GM12878 (cell line): ENCODE measurements at regions not wholly inside any gene's neighbourhood (a gene's known extent, or its start where the extent isn't known, plus 50 kb on each side); places are given as distances from the start of the nearest gene placed in this dataset.
A peak's percentile ranks its signal among the peaks of the same experiment; 100 is the strongest.

Experiments used
- ATAC-seq: fragments of 200-7000 bp; cut with Tn5 transposase; 3 replicates; pipeline ENCODE4 v1.9.1; 2020; ENCODE audit warnings: mild to moderate bottlenecking, moderate library complexity
- BruUV-seq: library from RNA; stranded (reverse); fragments of 400-500 nt; replicated peaks from 2 replicates; lab custom pipeline; 2021; lab: Mats Ljungman, UMichigan
- CTCF ChIA-PET: fragments of 300-600 bp; sonication (Branson Sonifier 250); formaldehyde crosslinking; extraction: SDS; loops from one replicate; lab custom pipeline; 2021; ENCODE audit warnings: inconsistent platforms; lab: Yijun Ruan, JAX
- POLR2A ChIA-PET: fragments of 350-600 bp; formaldehyde crosslinking; extraction: SDS; loops from one replicate; lab custom pipeline; 2021; ENCODE audit warnings: inconsistent platforms; lab: Charles Lee
- RAD21 ChIA-PET: fragments of 300-600 bp; sonication (Branson Sonifier 250); formaldehyde crosslinking; loops from one replicate; lab custom pipeline; 2023; ENCODE audit warnings: antibody characterized with exemption; ENCODE audit not compliant: unreplicated experiment; lab: Charles Lee
- SMC1A ChIA-PET: fragments of 300-600 bp; sonication (Branson Sonifier 250); formaldehyde crosslinking; loops from one replicate; lab custom pipeline; 2023; ENCODE audit not compliant: unreplicated experiment, uncharacterized antibody; lab: Charles Lee
- DNase-seq: peaks from one replicate; pipeline ENCODE4 v3.0.0-alpha.2; 2011; ENCODE audit warnings: low read depth, low spot score
- FAIRE-seq: peaks from 3 replicates; lab custom pipeline; 2011; peaks lifted over from hg19 to GRCh38; lab: Jason Lieb, UNC
- H2AFZ ChIP-seq: 2 replicates; pipeline ENCODE4 v1.6.0; 2011; ENCODE audit warnings: low read depth, low read length, control low read depth; ENCODE audit not compliant: control insufficient read depth
- H3K27ac ChIP-seq: 2 replicates; pipeline ENCODE4 v1.5.1; 2011; ENCODE audit warnings: control low read depth; ENCODE audit not compliant: control insufficient read depth, insufficient read depth
- H3K27me3 ChIP-seq, 2 experiments: replicated peaks in 1 of 2; 2 replicates each; pipeline versions ENCODE4 v1.6.0 to v1.6.1; 2011; ENCODE audit warnings: low read length in 1 of 2; ENCODE audit not compliant: control insufficient read depth in 2 of 2, insufficient read depth in 2 of 2
- H3K36me3 ChIP-seq, 2 experiments: 2 replicates each; pipeline ENCODE4 v1.5.1; 2011; ENCODE audit warnings: low read length in 1 of 2; ENCODE audit not compliant: control insufficient read depth in 2 of 2, insufficient read depth in 2 of 2
- H3K4me1 ChIP-seq: 2 replicates; pipeline ENCODE4 v1.6.1; 2011; ENCODE audit warnings: mild to moderate bottlenecking, low read length, moderate library complexity, mixed read lengths; ENCODE audit not compliant: control insufficient read depth, insufficient read depth
- H3K4me2 ChIP-seq: 2 replicates; pipeline ENCODE4 v1.6.0; 2011; ENCODE audit warnings: control low read depth; ENCODE audit not compliant: control insufficient read depth, insufficient read depth
- H3K4me3 ChIP-seq: fragments of 200-600 bp; sonication (generic); 2 replicates; pipeline ENCODE4 v1.5.1; 2016
- H3K79me2 ChIP-seq: 2 replicates; pipeline ENCODE4 v1.6.0; 2011; ENCODE audit warnings: low read length; ENCODE audit not compliant: control insufficient read depth, insufficient read depth
- H3K9ac ChIP-seq: 2 replicates; pipeline ENCODE4 v1.8.0; 2011; ENCODE audit warnings: low read length, control low read depth, mixed read lengths; ENCODE audit not compliant: control insufficient read depth, insufficient read depth
- H3K9me3 ChIP-seq: replicated peaks from 3 replicates; pipeline ENCODE4 v1.5.1; 2011; ENCODE audit warnings: mild to moderate bottlenecking, low read length; ENCODE audit not compliant: control insufficient read depth, insufficient read depth
- H4K20me1 ChIP-seq: 2 replicates; pipeline ENCODE4 v1.6.0; 2011; ENCODE audit not compliant: control insufficient read depth, insufficient read depth
- ATF2 ChIP-seq: IDR thresholded peaks from 2 replicates; pipeline ENCODE4 v1.6.1; 2012; ENCODE audit warnings: low read length, inconsistent platforms
- BCL11A ChIP-seq: IDR thresholded peaks from 2 replicates; pipeline ENCODE4 v1.6.1; 2011; ENCODE audit warnings: low read depth, low read length
- FOXM1 ChIP-seq: IDR thresholded peaks from 2 replicates; pipeline ENCODE4 v1.6.1; 2012; ENCODE audit warnings: low read depth, mild to moderate bottlenecking, inconsistent platforms, low read length, moderate library complexity
- NFIC ChIP-seq: IDR thresholded peaks from 2 replicates; pipeline ENCODE4 v1.6.1; 2012; ENCODE audit warnings: low read depth, mild to moderate bottlenecking, inconsistent platforms, low read length, moderate library complexity
- NR2C2 ChIP-seq: IDR thresholded peaks from 2 replicates; pipeline ENCODE4 v1.6.1; 2011; ENCODE audit warnings: borderline replicate concordance, low read depth; ENCODE audit not compliant: control insufficient read depth, insufficient read length
- PAX8 ChIP-seq: fragments of 450-650 bp; IDR thresholded peaks from 2 replicates; pipeline ENCODE4 v1.6.1; 2017; ENCODE audit warnings: mild to moderate bottlenecking, moderate library complexity
- POU2F2 ChIP-seq: IDR thresholded peaks from 3 replicates; pipeline ENCODE4 v1.6.1; 2011; ENCODE audit warnings: low read depth, mild to moderate bottlenecking, low read length, borderline replicate concordance
- RAD21 ChIP-seq: IDR thresholded peaks from 2 replicates; pipeline ENCODE4 v1.6.1; 2011; ENCODE audit warnings: mild to moderate bottlenecking, low read depth, low read length, moderate library complexity; ENCODE audit not compliant: insufficient read depth
- RB1 ChIP-seq: fragments of 450-650 bp; formaldehyde crosslinking; IDR thresholded peaks from 2 replicates; pipeline ENCODE4 v1.6.1; 2017; ENCODE audit warnings: mild to moderate bottlenecking, borderline replicate concordance
- SMAD1 ChIP-seq: fragments of 450-650 bp; IDR thresholded peaks from 2 replicates; pipeline ENCODE4 v1.6.1; 2018; ENCODE audit warnings: mild to moderate bottlenecking, low read depth; ENCODE audit not compliant: partially characterized antibody
- TAF1 ChIP-seq: IDR thresholded peaks from 2 replicates; pipeline ENCODE4 v1.6.1; 2011; ENCODE audit warnings: mild to moderate bottlenecking, low read depth, low read length, borderline replicate concordance
- ZNF384 ChIP-seq: IDR thresholded peaks from 2 replicates; pipeline ENCODE4 v1.6.1; 2012; ENCODE audit warnings: low read depth, mild to moderate bottlenecking, low read length, improper control_type of control experiment, borderline replicate concordance
- WGBS: methylation state at CpG from one replicate; pipeline ENCODE4 v1.1.6; 2016; ENCODE audit warnings: low lambda C conversion rate; ENCODE audit not compliant: insufficient replicate concordance, insufficient coverage; ENCODE audit errors: missing lambda C conversion rate; 5-methylcytosine and 5-hydroxymethylcytosine counted together
- in situ Hi-C: fragments of 300-500 bp; cut with MboI; formaldehyde crosslinking; loops from 9 replicates; pipeline ENCODE4 v1.14.3; 2018; ENCODE audit warnings: mixed read lengths
- intact Hi-C: fragments of 100-400 bp; cut with micrococcal nuclease; formaldehyde crosslinking; loops from one replicate; pipeline ENCODE4 v1.14.2; 2022; ENCODE audit not compliant: unreplicated experiment
- TF ChIP-seq, protein P1 (sequence below): fragments of 450-650 bp; formaldehyde crosslinking; IDR thresholded peaks from 2 replicates; pipeline ENCODE4 v1.4.0; 2022; ENCODE audit warnings: mild to moderate bottlenecking, moderate library complexity
- TF ChIP-seq, protein P2 (sequence below): fragments of 150-350 bp; IDR thresholded peaks from 2 replicates; pipeline ENCODE4 v1.6.1; 2016; ENCODE audit warnings: low read depth, low read length

DNA sequence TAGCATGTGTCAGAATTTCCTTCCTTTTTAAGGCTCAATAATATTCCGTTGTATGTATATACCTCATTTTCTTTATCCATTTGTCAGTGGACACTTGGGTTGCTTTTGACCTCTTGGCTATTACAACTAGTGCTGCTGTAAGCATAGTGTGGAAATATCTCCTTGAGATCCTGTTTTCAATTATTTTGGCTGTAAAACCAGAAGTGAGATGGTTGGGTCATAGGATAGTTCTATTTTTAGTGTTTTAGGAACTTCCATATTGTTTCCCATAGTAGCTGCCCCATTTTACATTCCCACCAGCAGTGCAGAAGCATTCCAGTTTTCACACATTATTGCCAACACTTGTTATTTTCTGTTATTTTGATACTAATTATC is 70.4 kb upstream of the C15orf39 start:
- peak overlapping the region; percentile 14; the same call in 1 of the 2 replicates for H3K9ac ChIP-seq
- peaks cover 62% of the 10 kb centered on the region for H3K4me1 ChIP-seq
- H2AFZ ChIP-seq = no peak overlapping the region
- CTCF ChIA-PET = interaction anchor here (1.0 to 4.3 kb wide), 5 partner anchors 36 to 100 kb away, joined by 3 to 36 read pairs (median 4); partner anchors contain the start of gene C15orf39
- intact Hi-C loops = loop anchor here (1.0 to 10.0 kb wide), 6 partner anchors 19 to 736 kb away; no protein-coding TSS in a partner anchor
- POLR2A ChIA-PET = interaction anchor here (0.5 to 7.1 kb wide), 11 partner anchors 11 to 107 kb away, joined by 3 to 49 read pairs (median 4); partner anchors contain the start of gene C15orf39
- in situ Hi-C loops = no loop called here
- H3K36me3 ChIP-seq = no peaks in the 10 kb centered on the region
- DNase-seq (no peak), ATAC-seq (no peak; the same call in 2 of the 3 replicates), FAIRE-seq (no peak)
- H3K4me2 ChIP-seq = peak overlapping the region; percentile 79
- TF ChIP-seq TAF1 (no peak), SMAD1 (no peak), BCL11A (no peak), NR2C2 (no peak), RB1 (peak; percentile 25; the same call in 1 of the 2 replicates), FOXM1 (peak; percentile 9; the same call in 1 of the 2 replicates), NFIC (no peak), ZNF384 (no peak), RAD21 (no peak), PAX8 (no peak), POU2F2 (no peak), ATF2 (0 out of 2 replicates have a peak, but pooled peaks have one; percentile 8)
- TF ChIP-seq, protein P1, sequence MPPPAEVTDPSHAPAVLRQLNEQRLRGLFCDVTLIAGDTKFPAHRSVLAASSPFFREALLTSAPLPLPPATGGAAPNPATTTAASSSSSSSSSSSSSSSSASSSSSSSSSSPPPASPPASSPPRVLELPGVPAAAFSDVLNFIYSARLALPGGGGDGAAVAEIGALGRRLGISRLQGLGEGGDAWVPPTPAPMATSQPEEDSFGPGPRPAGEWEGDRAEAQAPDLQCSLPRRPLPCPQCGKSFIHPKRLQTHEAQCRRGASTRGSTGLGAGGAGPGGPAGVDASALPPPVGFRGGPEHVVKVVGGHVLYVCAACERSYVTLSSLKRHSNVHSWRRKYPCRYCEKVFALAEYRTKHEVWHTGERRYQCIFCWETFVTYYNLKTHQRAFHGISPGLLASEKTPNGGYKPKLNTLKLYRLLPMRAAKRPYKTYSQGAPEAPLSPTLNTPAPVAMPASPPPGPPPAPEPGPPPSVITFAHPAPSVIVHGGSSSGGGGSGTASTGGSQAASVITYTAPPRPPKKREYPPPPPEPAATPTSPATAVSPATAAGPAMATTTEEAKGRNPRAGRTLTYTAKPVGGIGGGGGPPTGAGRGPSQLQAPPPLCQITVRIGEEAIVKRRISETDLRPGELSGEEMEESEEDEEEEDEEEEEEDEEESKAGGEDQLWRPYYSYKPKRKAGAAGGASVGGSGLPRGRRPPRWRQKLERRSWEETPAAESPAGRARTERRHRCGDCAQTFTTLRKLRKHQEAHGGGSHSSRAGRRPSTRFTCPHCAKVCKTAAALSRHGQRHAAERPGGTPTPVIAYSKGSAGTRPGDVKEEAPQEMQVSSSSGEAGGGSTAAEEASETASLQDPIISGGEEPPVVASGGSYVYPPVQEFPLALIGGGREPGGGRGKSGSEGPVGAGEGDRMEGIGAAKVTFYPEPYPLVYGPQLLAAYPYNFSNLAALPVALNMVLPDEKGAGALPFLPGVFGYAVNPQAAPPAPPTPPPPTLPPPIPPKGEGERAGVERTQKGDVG (CRISPR knock-in tag) = no peak
- TF ChIP-seq, protein P2, sequence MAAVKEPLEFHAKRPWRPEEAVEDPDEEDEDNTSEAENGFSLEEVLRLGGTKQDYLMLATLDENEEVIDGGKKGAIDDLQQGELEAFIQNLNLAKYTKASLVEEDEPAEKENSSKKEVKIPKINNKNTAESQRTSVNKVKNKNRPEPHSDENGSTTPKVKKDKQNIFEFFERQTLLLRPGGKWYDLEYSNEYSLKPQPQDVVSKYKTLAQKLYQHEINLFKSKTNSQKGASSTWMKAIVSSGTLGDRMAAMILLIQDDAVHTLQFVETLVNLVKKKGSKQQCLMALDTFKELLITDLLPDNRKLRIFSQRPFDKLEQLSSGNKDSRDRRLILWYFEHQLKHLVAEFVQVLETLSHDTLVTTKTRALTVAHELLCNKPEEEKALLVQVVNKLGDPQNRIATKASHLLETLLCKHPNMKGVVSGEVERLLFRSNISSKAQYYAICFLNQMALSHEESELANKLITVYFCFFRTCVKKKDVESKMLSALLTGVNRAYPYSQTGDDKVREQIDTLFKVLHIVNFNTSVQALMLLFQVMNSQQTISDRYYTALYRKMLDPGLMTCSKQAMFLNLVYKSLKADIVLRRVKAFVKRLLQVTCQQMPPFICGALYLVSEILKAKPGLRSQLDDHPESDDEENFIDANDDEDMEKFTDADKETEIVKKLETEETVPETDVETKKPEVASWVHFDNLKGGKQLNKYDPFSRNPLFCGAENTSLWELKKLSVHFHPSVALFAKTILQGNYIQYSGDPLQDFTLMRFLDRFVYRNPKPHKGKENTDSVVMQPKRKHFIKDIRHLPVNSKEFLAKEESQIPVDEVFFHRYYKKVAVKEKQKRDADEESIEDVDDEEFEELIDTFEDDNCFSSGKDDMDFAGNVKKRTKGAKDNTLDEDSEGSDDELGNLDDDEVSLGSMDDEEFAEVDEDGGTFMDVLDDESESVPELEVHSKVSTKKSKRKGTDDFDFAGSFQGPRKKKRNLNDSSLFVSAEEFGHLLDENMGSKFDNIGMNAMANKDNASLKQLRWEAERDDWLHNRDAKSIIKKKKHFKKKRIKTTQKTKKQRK = no peak
- BruUV-seq = TSS peak; percentile 65
- SMC1A ChIA-PET = interaction anchor here (0.8 to 4.6 kb wide), 11 partner anchors 15 to 102 kb away, joined by 3 to 48 read pairs (median 18); partner anchors contain the start of gene C15orf39
- RAD21 ChIA-PET = interaction anchor here (1.4 to 4.8 kb wide), 10 partner anchors 18 to 322 kb away, joined by 4 to 52 read pairs (median 20); partner anchors contain the start of gene C15orf39
- 3% methylated on average over 1 of the region's 1 CpG for WGBS
- no peaks in the 10 kb centered on the region for H3K79me2 ChIP-seq
- H3K27ac ChIP-seq = peak overlapping the region; percentile 99
- H3K4me3 ChIP-seq = no peak overlapping the region
- H4K20me1 ChIP-seq = no peaks in the 10 kb centered on the region
- H3K9me3 ChIP-seq = no peaks in the 10 kb centered on the region; the same call in 1 of the 3 replicates
- no peaks in the 10 kb centered on the region for H3K27me3 ChIP-seq
